HG02763 (cell line): ENCODE measurements at regions not wholly inside any gene's neighbourhood (a gene's known extent, or its start where the extent isn't known, plus 50 kb on each side); places are given as distances from the start of the nearest gene placed in this dataset.

ENCODE experiments used
- ATAC-seq: cut with Tn5 transposase; IDR thresholded peaks from one replicate; pipeline ENCODE4 v1.9.1; 2021; ENCODE audit warnings: mild to moderate bottlenecking, moderate library complexity; ENCODE audit not compliant: unreplicated experiment

- no peak for ATAC-seq
These were observed 84.3 kb upstream of the PRDM11 start for GRCh38 chr11:45062115-45062514.

DNA sequence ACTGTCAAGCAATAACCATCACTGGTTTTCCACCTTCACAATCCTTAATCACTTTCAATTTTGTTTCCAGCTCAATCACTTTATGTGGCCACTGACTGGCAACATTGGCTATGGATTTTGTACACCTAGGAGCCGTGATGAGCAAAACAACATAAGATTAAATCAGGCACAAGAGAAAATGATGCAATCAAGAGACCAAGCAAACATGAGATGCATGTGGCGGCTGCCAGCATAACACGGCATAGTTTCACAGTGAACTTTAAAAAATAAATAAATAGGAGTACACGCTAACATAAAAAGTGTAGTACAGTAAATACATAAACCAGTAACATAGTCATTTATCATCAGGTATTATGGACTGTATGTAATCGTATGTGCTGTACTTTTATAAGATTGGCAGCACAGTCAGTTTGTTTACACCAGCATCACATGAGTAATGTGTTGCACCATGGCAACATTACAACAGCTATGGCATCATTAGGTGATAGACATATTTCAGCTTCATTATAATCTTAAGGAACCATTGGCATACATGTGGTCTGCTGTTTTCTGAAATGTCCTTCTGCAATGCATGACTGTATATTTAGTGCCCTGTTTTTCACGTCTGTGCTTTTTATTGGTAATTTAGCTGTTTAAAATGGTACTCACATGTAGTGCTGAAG is 83.3 kb upstream of the PRDM11 start:
- no peak for ATAC-seq

GRCh38 chr11:45063669-45064068 is 82.8 kb upstream of the PRDM11 start:
- ATAC-seq: no peak

GRCh38 chr11:45067966-45068365 is 78.5 kb upstream of the PRDM11 start:
- no peak for ATAC-seq

- no peak for ATAC-seq
These were observed 75.2 kb upstream of the PRDM11 start for GRCh38 chr11:45071232-45071631.

- no peak for ATAC-seq
These were observed 72.7 kb upstream of the PRDM11 start for GRCh38 chr11:45073685-45074141.

- ATAC-seq: no peak
These were observed 70.9 kb upstream of the PRDM11 start for GRCh38 chr11:45075519-45075918.

GRCh38 chr11:45075952-45076351 is 70.5 kb upstream of the PRDM11 start:
- ATAC-seq: no peak

- ATAC-seq: no peak
These were observed 69.7 kb upstream of the PRDM11 start for GRCh38 chr11:45076761-45077160.

DNA sequence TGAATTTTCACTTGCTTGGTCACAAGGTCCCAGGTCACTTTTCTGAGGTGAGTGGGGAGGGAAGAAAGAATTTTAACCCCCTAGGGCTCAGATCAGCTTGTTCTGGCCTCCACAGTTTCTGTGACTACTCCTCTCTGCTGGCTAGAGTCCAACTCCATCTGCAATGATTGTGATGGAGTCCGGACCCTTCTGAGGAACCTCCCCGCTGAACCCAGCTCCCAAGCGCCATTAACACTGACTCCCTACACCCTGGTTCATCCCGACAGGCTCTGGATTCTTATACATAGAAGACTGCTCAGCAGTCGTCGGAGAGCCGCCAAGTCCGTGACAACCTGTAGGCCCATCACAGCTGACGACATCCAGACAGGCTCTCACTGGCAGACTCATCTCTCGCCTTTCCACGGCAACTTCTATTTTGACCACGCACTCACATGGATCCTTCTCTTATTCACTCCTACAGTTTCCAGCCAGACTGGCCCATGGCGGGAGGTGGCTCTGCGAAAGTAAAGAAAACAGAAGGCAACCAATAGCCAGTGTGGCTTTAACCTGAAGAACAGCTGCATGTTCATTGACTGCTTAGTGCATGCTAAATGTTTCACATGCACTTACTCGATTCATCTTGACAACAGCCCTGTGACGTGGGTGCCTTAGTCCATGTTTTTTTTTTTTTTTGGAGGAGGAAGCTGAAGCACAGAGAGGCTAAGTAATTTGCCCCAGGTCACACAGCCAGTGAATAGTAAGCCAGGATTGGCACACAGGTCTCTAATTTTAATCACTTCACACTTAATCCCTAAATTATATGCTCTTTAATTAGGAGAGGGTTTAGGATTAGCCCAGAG is 68.0 kb upstream of the PRDM11 start:
- no peak for ATAC-seq

GRCh38 chr11:45079075-45079444 is 67.4 kb upstream of the PRDM11 start:
- no peak for ATAC-seq

DNA sequence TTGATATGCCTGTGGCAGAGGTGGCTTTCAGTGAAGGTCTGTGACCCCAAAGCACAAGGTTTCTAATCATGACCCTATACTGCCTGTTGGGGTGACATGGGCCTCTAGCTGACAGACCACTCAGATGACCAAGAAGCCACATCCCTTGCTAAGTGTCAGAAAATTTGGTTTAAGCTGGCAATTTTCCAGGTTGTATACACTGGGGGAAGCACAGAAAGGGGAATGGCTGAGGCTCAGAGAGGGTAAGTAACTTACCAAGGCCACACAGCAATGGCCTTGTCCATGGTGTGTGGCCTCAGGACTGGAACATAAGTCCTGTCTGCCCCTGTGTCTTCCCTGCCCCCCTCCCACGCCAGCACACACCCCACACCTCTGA is 66.9 kb upstream of the PRDM11 start:
- no peak for ATAC-seq

GRCh38 chr11:45079943-45080719 is 66.3 kb upstream of the PRDM11 start:
- peak; percentile 67 for ATAC-seq

GRCh38 chr11:45082744-45083543 is 63.5 kb upstream of the PRDM11 start:
- no peak for ATAC-seq

- no peak for ATAC-seq
These were observed 62.8 kb upstream of the PRDM11 start for GRCh38 chr11:45083544-45084087.

DNA sequence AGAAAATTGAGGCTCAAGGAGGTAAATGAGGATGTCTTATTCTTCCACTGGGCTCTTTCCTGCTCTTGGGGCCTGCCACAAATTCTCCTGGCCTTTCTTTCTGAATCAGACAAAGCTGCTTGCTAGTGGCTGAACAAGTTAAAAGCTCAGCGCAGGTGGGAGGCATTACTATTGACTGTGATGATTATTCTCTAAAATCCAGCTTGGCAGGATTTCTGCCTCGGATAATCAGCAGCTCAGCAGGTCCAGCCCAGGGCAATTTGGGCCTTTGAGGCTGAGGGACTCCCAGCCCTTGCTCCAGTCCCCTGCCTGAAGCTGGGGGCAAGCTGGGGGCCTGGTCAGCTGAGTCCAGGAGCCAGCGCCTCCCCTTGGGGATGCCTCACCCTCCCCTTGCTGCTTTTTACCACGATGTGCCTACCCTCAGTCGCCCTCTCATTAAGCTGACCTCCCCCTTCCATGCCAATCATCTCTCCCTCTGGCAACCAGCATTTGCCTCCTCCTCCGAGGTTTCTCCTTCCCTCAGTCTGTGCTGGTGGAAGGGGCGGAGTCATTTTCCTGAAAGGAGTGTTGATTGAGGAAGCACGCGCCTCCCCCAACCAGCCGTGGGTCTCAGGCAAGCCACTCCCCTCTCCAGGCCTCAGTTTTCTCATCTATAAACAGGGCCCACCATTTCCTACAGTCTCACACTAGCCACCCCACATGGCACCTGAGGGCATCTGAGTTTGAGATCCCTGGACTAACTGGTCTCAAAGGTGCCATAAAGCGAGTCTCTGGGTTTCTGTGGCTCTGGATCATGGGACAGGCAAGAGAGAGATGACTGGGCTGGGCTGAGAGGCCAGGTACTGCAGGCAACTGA is 60.6 kb upstream of the PRDM11 start:
- ATAC-seq: no peak

- no peak for ATAC-seq
These were observed 59.9 kb upstream of the PRDM11 start for GRCh38 chr11:45086526-45086925.

GRCh38 chr11:45087086-45087899 is 59.1 kb upstream of the PRDM11 start:
- no peak for ATAC-seq

DNA sequence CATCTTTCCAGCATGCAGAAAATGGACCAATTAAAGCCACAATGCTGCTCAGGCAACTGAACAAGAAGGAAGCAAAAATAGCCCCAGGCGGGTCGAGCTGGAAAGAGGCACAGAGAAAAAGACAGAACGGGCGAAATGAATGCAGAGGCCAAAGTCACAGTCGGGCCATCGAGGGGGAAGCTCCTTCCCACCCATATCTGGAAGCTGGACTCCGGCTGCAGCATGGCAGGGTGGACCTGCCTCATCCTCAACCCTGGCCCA is 58.6 kb upstream of the PRDM11 start:
- no peak for ATAC-seq
